HG03097 (cell line): ENCODE measurements at regions not wholly inside any gene's neighbourhood (a gene's known extent, or its start where the extent isn't known, plus 50 kb on each side); places are given as distances from the start of the nearest gene placed in this dataset.
"Not testable (repeated sequence)": the region's sequence is repeated elsewhere in the genome, so short reads cannot be mapped to it uniquely, and the experiment has no call there.

Source experiments
- ATAC-seq: cut with Tn5 transposase; IDR thresholded peaks from one replicate; pipeline ENCODE4 v1.9.1; 2021; ENCODE audit not compliant: unreplicated experiment, low FRiP score

DNA sequence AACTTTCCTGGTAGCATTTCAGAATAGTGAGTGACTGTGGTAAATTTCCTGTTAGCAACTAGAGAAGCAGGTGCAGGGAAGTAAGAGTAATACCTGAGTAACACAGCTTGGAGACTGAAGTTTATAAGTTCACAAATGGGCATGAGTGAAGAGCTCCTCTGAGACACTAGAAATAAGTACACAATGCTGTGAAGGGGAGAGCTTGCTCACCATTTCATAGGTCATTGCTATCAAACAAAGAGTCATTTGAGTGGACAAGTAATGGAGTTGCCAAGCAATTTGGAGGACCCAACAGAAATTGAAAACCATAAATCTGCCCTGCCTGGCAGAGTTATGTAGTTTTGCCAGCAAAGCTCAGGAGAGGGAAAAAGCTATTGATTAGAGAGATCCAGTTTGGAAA, 523.6 kb downstream of the TRAM1L1 start:
- ATAC-seq: no peak

- no peak for ATAC-seq
Observed at GRCh38 chr4:116551806-116552205, 533.6 kb downstream of the TRAM1L1 start.

DNA sequence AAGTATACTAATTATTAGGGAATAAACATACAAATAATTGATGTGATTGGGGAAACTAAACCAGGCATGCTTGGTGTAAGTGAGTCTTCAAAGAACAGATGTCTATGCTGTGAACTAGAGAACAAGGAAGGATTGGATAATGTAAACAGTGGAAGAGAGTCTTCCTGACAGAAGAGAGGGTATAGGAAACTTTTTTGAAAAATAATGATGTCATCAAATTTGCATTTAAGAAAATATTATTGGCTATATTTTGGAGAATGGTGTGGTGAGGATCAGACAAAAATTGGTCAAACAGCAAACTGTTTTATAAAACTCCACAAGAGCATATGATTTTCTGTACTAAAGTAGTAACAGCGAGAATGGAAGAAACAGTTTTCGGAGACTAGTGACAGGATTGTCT, 537.7 kb downstream of the TRAM1L1 start:
- ATAC-seq: no peak

- ATAC-seq: no peak
Observed at GRCh38 chr4:116546759-116547158, 538.6 kb downstream of the TRAM1L1 start.

- no peak for ATAC-seq
Observed at GRCh38 chr4:116544946-116545345, 540.4 kb downstream of the TRAM1L1 start.

DNA sequence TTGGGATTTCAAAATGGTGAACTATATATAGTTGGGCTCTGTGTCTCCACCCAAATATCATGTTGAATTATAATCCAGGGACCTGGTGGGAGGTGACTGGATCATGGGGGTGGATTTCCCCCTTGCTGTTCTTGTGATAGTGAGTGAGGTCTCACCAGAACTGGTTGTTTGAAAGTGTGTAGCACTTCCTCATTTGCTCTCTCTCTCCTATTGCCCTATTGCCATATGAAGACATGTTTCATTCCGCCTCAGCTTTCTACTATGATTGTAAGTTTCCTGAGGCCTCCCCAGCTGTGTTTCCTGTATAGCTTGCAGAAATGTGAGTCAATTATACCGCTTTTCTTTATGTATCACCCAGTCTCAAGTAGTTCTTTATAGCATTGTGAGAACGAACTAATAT, 545.6 kb downstream of the TRAM1L1 start:
- ATAC-seq: no peak

GRCh38 chr4:116537828-116538227, 547.5 kb downstream of the TRAM1L1 start:
- ATAC-seq: no peak

GRCh38 chr4:116536024-116536423, 549.4 kb downstream of the TRAM1L1 start:
- not testable (repeated sequence) for ATAC-seq

- ATAC-seq: peak; percentile 80
Observed at GRCh38 chr4:116531870-116532269, 553.5 kb downstream of the TRAM1L1 start.

- no peak for ATAC-seq
Observed at GRCh38 chr4:116531026-116531425, 554.4 kb downstream of the TRAM1L1 start.

GRCh38 chr4:116530048-116530447, 555.3 kb downstream of the TRAM1L1 start:
- no peak for ATAC-seq

DNA sequence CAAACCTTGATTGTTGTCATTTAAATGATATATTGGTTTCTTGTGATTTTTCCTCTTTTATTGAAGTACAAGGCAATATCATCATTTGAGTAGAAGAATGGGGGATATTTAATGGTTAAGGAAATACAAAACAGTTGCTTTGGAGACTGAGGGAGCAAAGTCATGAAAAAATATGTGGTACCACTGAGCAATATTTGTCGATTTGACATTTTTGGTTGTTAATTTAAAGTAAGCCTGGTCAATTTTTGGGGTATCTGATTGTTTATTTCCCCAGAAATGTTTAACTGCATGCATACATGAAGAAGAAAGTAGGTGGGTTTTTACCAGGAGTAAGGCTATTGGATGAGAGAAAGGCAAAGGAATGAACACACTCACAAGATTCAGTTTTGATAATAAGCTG, 556.2 kb downstream of the TRAM1L1 start:
- no peak for ATAC-seq

DNA sequence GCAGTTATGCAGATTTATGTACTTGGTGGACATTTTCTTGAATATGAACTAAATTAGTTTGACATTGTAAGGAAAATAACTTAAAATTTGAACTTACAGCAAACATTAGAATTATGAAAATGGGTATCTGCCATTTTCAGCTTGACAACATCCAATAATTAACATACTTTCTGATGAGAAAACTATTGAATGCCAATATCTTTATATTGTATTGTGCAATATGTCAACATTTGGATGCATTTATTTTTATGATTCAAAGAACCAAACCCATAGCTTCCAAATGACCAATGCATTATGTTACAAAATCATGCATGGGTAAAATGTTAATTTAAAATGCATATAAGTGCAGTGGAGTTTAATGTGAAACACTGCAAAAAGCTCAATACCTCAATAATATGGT, 562.5 kb downstream of the TRAM1L1 start:
- ATAC-seq: no peak

DNA sequence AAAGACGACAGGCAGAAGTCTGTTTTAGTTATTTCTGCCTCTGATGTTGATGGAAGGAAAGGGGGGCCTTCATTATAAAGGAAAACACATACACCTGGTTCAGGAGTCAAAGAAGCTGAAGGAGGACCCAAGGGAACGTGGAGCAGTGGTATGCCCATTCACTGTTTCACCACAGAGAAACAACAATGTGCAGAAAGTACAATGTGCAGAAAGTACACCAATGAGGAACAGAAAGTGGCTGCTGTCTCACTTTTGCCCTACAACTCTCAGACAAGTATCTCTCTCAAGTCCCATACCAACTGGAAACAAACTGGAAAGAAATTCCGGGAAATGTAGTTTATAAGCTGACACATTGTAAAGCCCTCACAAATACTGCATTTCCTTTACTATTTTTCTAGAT, 564.5 kb downstream of the TRAM1L1 start:
- ATAC-seq: no peak

- ATAC-seq: no peak
Observed at GRCh38 chr4:116516711-116517110, 568.7 kb downstream of the TRAM1L1 start.

DNA sequence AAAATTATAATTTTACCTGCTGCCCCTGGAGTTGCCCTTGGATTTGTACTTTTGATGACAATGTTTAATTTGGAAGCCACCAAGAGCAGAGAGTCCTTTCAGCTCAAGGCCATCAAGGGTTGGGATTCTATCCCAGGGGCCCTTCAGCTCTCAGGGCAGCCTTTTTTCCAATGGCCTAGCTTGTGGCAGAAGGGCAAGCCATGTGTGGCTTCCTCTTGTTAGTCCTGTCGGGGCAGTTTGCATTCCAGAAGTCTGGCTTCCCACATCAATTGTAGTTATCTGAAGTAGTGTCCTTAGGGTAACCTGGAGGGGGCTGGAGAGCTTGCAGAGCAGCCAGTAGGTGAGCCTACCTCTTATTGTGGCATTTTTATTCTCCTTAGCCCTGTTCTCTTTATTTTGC, 569.4 kb downstream of the TRAM1L1 start:
- no peak for ATAC-seq

GRCh38 chr4:116512552-116512951, 572.8 kb downstream of the TRAM1L1 start:
- no peak for ATAC-seq

DNA sequence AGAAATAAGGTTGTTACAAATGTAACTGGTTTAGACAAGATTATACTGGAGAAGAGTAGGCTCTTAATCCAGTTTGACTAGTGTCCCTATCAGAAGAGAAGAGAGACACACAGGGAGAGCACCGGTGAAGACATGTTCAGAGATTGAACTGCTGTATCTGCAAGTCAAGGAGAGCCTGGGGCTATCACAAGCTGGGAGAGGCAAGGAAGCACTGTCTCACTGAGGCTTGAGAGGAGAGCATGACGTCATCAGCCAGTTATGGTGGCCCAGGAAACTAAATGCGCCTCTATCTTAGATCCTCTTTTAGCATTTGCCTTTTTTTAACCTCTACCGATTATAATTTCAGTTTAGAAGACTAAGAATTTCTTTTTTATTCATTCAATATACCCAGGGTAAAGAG, 583.4 kb downstream of the TRAM1L1 start:
- ATAC-seq: no peak

GRCh38 chr4:116500225-116500624, 585.2 kb downstream of the TRAM1L1 start:
- no peak for ATAC-seq

GRCh38 chr4:116489739-116490138, 595.6 kb downstream of the TRAM1L1 start:
- ATAC-seq: no peak

DNA sequence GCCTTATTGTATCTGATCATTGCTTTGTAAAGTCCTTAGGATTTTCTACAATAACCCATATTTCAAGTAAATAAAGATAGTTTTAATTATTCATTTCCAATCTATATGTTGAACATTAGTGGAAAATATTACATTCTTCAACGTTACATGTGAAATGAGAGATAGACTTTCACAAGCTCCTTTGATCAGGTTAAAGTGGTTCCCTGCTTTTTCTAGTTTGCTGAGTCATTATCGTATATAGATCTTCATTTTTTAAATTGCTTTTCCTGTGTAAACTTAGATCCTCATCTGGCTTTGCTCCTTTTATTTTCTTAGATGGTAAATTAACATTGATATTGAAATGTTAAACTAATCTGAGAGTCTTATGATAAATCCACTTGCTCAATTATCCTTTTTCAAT, 599.0 kb downstream of the TRAM1L1 start:
- ATAC-seq: no peak

GRCh38 chr4:116480546-116480945, 604.8 kb downstream of the TRAM1L1 start:
- no peak for ATAC-seq

GRCh38 chr4:116478343-116478742, 607.0 kb downstream of the TRAM1L1 start:
- no peak for ATAC-seq

DNA sequence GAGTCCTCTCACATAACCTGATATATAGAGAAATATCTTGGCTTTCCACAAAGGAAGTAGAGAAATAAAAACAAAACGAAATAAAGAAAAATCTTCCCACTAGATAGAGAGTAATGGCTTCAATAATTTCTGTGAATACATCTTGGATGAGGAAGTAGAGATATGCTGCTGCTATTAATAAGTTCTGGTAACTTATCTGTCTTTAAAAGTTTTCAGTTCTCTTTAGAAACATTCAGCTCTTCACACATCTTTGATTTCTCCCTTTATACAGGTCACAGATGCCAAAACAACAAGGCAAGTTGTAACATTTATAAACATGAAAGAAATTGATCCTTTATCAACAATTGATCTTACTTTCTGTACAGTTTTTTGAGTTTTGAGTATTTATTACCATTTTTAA, 615.8 kb downstream of the TRAM1L1 start:
- ATAC-seq: no peak
